NCI-H1930 (cell line): ENCODE measurements at regions not wholly inside any gene's neighbourhood (a gene's known extent, or its start where the extent isn't known, plus 50 kb on each side); places are given as distances from the start of the nearest gene placed in this dataset.

Experiments used
- DNase-seq, 2 experiments: peaks; one replicate each; lab custom pipeline; 2025; lab: John Stamatoyannopoulos, UW

- no peak for DNase-seq
These were observed 95.5 kb upstream of the CELF4 start for GRCh38 chr18:37661061-37661460.

- no peak for DNase-seq
These were observed 95.1 kb upstream of the CELF4 start for GRCh38 chr18:37660658-37661057.

GRCh38 chr18:37659906-37660305 is 94.3 kb upstream of the CELF4 start:
- no peak for DNase-seq

- no peak for DNase-seq
These were observed 93.3 kb upstream of the CELF4 start for GRCh38 chr18:37658894-37659293.

GRCh38 chr18:37657493-37657892 is 91.9 kb upstream of the CELF4 start:
- no peak for DNase-seq

- no peak for DNase-seq
These were observed 89.3 kb upstream of the CELF4 start for GRCh38 chr18:37654731-37655369.

- no peak for DNase-seq
These were observed 88.4 kb upstream of the CELF4 start for GRCh38 chr18:37654034-37654433.

GRCh38 chr18:37653618-37654017 is 88.0 kb upstream of the CELF4 start:
- DNase-seq = no peak

GRCh38 chr18:37649930-37650329 is 84.3 kb upstream of the CELF4 start:
- no peak for DNase-seq

- no peak for DNase-seq
These were observed 83.8 kb upstream of the CELF4 start for GRCh38 chr18:37649416-37649815.

GRCh38 chr18:37641573-37641972 is 76.0 kb upstream of the CELF4 start:
- no peak for DNase-seq

GRCh38 chr18:37640504-37640903 is 74.9 kb upstream of the CELF4 start:
- DNase-seq = no peak

GRCh38 chr18:37639846-37640245 is 74.2 kb upstream of the CELF4 start:
- DNase-seq = no peak

GRCh38 chr18:37637478-37637850 is 71.9 kb upstream of the CELF4 start:
- no peak for DNase-seq

GRCh38 chr18:37636831-37637477 is 71.4 kb upstream of the CELF4 start:
- DNase-seq = no peak

GRCh38 chr18:37634516-37634915 is 68.9 kb upstream of the CELF4 start:
- DNase-seq = no peak

GRCh38 chr18:37631422-37631821 is 65.8 kb upstream of the CELF4 start:
- DNase-seq = no peak

GRCh38 chr18:37630334-37630733 is 64.7 kb upstream of the CELF4 start:
- DNase-seq = no peak

GRCh38 chr18:37628470-37629220 is 63.0 kb upstream of the CELF4 start:
- no peak for DNase-seq

- no peak for DNase-seq
These were observed 58.7 kb upstream of the CELF4 start for GRCh38 chr18:37624318-37624717.

- no peak for DNase-seq
These were observed 54.4 kb upstream of the CELF4 start for GRCh38 chr18:37619964-37620363.

GRCh38 chr18:37617623-37618022 is 52.0 kb upstream of the CELF4 start:
- DNase-seq = no peak
